Stomach smooth muscle (tissue), 2 donors: ENCODE measurements at regions not wholly inside any gene's neighbourhood (a gene's known extent, or its start where the extent isn't known, plus 50 kb on each side); places are given as distances from the start of the nearest gene placed in this dataset.
"Not testable (repeated sequence)": the region's sequence is repeated elsewhere in the genome, so short reads cannot be mapped to it uniquely, and the experiment has no call there.

Experiments used
- H3K27ac ChIP-seq: one replicate; pipeline ENCODE4 v1.7.0; 2013; ENCODE audit warnings: mild to moderate bottlenecking, low read length, inconsistent platforms
- H3K27me3 ChIP-seq, 2 donors: one replicate each; pipeline ENCODE4 v1.7.0; 2013; ENCODE audit warnings: low read length in 2 of 2; ENCODE audit not compliant: insufficient read depth in 2 of 2, control insufficient read depth in 1 of 2
- H3K36me3 ChIP-seq, 2 donors: one replicate each; pipeline ENCODE4 v1.7.0; 2013; ENCODE audit warnings: low read length in 2 of 2; ENCODE audit not compliant: control insufficient read depth in 2 of 2, insufficient read depth in 2 of 2
- H3K4me1 ChIP-seq: one replicate; pipeline ENCODE4 v1.7.0; 2013; ENCODE audit warnings: low read length; ENCODE audit not compliant: control insufficient read depth, insufficient read depth
- H3K4me3 ChIP-seq, 2 donors: one replicate each; pipeline ENCODE4 v1.7.0; 2013; ENCODE audit warnings: low read length in 2 of 2
- H3K9ac ChIP-seq, 2 donors: one replicate each; pipeline ENCODE4 v1.7.0; 2013; ENCODE audit warnings: low read length in 2 of 2, mild to moderate bottlenecking in 1 of 2
- H3K9me3 ChIP-seq, 2 donors: one replicate each; pipeline ENCODE4 v1.7.0; 2013; ENCODE audit warnings: low read length in 2 of 2; ENCODE audit not compliant: control insufficient read depth in 2 of 2
- donor health status: healthy.
- donor health status: Pancreatic carcinoma.

GRCh38 chr6:140718021-140718420 lies 1343.6 kb upstream of the CITED2 start:
- H3K9ac ChIP-seq = no peak overlapping the region
- no peaks in the 10 kb centered on the region for H3K9me3 ChIP-seq

DNA sequence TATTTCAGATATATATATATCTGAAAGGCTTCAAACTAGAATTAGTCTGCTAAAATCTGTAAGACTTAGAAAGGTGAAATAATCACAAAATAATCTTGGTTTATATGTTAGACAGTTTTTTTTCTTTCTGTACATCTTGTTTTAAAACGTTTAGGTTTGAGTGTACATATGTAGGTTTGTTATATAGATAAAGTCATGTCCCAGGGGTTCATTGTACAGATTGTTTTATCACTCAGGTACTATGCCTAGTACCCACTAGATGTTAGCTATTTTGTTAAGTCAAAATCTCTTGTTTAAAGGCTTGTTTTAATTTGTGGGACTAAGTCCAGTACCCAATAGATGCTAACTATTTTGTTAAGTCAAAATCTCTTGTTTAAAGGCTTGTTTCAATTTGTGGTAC lies 1339.0 kb upstream of the CITED2 start:
- no peak overlapping the region for H3K27ac ChIP-seq
- H3K4me3 ChIP-seq = no peak overlapping the region
- H3K36me3 ChIP-seq = no peaks in the 10 kb centered on the region
- H3K4me1 ChIP-seq = no peaks in the 10 kb centered on the region
- no peak overlapping the region for H3K9ac ChIP-seq
- no peaks in the 10 kb centered on the region for H3K27me3 ChIP-seq
- H3K9me3 ChIP-seq = no peaks in the 10 kb centered on the region

More at GRCh38 chr6:140718021-140718420, 1343.6 kb upstream of the CITED2 start:
- H3K27ac ChIP-seq = no peak overlapping the region
- no peaks in the 10 kb centered on the region for H3K36me3 ChIP-seq
- H3K4me3 ChIP-seq = no peak overlapping the region
- H3K27me3 ChIP-seq = no peaks in the 10 kb centered on the region
- no peaks in the 10 kb centered on the region for H3K4me1 ChIP-seq

DNA sequence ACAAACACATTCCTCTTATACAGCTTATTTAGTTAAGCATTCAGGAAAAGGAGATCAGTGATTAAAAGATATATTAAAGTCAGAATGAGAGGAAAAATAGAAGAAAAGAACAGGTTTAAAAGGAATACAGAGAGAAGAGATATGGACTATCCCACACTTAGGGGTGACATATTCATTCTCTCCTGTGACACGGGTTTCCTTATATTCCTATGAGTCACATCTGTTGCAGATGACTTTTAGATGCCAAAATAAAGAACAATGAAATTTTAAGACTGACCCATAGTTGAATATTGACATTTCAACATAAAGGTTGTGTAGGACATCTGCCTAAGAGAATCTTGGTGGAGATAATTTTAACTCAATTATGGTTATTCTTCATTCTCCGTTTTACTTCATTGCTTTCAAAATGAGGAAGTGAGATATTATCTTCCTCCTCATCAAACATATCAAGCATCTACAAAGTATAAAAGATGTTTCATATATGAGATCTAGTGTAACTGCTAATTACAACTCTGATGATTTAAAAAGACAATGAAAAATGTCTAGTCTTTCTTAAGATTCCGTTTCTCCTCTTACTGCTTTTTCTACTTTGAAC lies 1336.7 kb upstream of the CITED2 start:
- Histone ChIP-seq H3K27me3 (no peaks in the 10 kb centered on the region), H3K9ac (no peak overlapping the region), H3K4me3 (no peak overlapping the region), H3K4me1 (no peaks in the 10 kb centered on the region), H3K9me3 (no peaks in the 10 kb centered on the region), H3K27ac (no peak overlapping the region), H3K36me3 (no peaks in the 10 kb centered on the region)

- no peak overlapping the region for H3K4me3 ChIP-seq
- H3K9ac ChIP-seq = no peak overlapping the region
- H3K9me3 ChIP-seq = peaks cover 0 to 2% of the 10 kb centered on the region in 2 donors
- no peaks in the 10 kb centered on the region for H3K4me1 ChIP-seq
- no peaks in the 10 kb centered on the region for H3K36me3 ChIP-seq
- no peak overlapping the region for H3K27ac ChIP-seq
- H3K27me3 ChIP-seq = no peaks in the 10 kb centered on the region
Observed at GRCh38 chr6:140708441-140708840, 1334.0 kb upstream of the CITED2 start.

DNA sequence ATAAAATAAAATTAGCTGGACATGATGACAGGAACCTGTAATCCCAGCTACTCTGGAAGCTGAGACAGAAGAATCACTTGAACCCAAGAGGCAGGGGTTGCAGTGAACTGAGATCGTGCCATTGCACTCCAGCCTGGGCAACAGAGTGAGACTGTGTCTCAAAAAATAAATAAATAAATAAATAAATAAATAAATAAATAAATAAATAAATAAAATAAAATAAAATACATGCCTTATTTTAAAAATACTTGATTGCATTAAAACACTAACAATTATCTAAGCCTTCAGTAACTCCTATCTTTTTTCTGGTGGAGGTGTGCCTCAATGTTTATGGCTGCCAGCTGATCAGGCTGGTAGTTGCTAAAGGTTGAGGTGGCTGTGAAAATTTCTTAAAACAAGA lies 1329.6 kb upstream of the CITED2 start:
- H3K27me3 ChIP-seq, H3K9ac ChIP-seq, H3K9me3 ChIP-seq, H3K4me3 ChIP-seq, H3K4me1 ChIP-seq, H3K27ac ChIP-seq, H3K36me3 ChIP-seq: not testable (repeated sequence)

GRCh38 chr6:140697585-140697984 lies 1323.1 kb upstream of the CITED2 start:
- no peak overlapping the region for H3K4me3 ChIP-seq
- no peak overlapping the region for H3K9ac ChIP-seq
- no peaks in the 10 kb centered on the region for H3K36me3 ChIP-seq
- H3K27me3 ChIP-seq = no peaks in the 10 kb centered on the region
- H3K27ac ChIP-seq = no peak overlapping the region
- no peaks in the 10 kb centered on the region for H3K4me1 ChIP-seq
- peaks cover 2 to 3% of the 10 kb centered on the region in 2 donors for H3K9me3 ChIP-seq

DNA sequence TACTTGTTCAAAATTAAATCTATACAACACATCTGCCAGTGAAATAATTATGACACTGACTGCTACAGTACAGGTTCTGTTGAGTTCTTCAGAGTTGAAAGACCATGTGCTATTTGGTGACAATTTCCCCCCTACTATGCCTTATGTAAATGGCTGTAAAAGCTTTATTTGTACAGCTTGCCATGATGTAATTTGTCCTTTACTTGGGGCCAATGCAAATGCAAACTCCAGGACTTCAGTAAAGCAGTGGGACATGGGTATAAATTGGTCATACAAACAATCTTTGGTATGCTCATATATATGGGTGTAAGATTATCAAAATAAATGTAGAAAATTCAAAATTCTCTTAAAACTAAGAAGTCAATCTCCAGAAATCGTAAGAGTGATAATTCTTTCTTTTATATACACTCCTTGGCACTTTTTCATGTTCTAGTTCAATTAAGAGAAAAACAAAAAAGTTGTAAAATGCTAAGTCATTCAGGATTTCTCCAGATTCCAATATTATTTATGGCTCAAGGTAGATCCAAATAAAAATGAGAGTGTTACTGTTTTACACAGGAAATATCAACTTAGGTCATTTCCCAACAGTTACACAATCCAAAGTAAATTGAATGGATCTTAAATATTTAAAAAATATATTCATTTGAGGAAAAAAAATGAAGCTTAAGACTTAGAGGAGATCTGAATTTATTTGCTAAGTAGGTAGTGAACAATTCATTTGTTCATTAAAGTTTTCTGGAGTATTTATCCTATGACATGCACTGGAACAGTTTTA lies 1310.5 kb upstream of the CITED2 start:
- Histone ChIP-seq H3K36me3 (no peaks in the 10 kb centered on the region), H3K27me3 (no peaks in the 10 kb centered on the region), H3K4me3 (no peak overlapping the region), H3K27ac (no peak overlapping the region), H3K9me3 (no peaks in the 10 kb centered on the region), H3K9ac (no peak overlapping the region), H3K4me1 (no peaks in the 10 kb centered on the region)

GRCh38 chr6:140677781-140678528 lies 1303.5 kb upstream of the CITED2 start:
- no peaks in the 10 kb centered on the region for H3K4me1 ChIP-seq
- no peak overlapping the region for H3K27ac ChIP-seq

GRCh38 chr6:140671926-140672325 lies 1297.5 kb upstream of the CITED2 start:
- Histone ChIP-seq H3K4me3 (no peak overlapping the region), H3K36me3 (no peaks in the 10 kb centered on the region), H3K27ac (no peak overlapping the region), H3K4me1 (no peaks in the 10 kb centered on the region), H3K9ac (no peak overlapping the region), H3K9me3 (no peaks in the 10 kb centered on the region), H3K27me3 (no peaks in the 10 kb centered on the region)

More at GRCh38 chr6:140677781-140678528, 1303.5 kb upstream of the CITED2 start:
- Histone ChIP-seq H3K9ac (no peak overlapping the region), H3K9me3 (no peaks in the 10 kb centered on the region), H3K36me3 (no peaks in the 10 kb centered on the region), H3K4me3 (peak overlapping the region; percentile 22 to 25), H3K27me3 (no peaks in the 10 kb centered on the region)

- Histone ChIP-seq H3K36me3 (no peaks in the 10 kb centered on the region), H3K4me1 (no peaks in the 10 kb centered on the region), H3K4me3 (no peak overlapping the region), H3K9me3 (no peaks in the 10 kb centered on the region), H3K9ac (no peak overlapping the region), H3K27ac (no peak overlapping the region), H3K27me3 (no peaks in the 10 kb centered on the region)
Observed at GRCh38 chr6:140670021-140670420, 1295.6 kb upstream of the CITED2 start.
